Activated CD4-positive, alpha-beta T cell treated with anti-CD3 and anti-CD28 coated beads for 36 hours (primary cell): ENCODE measurements at regions not wholly inside any gene's neighbourhood (a gene's known extent, or its start where the extent isn't known, plus 50 kb on each side); places are given as distances from the start of the nearest gene placed in this dataset.

ENCODE experiments used
- ATAC-seq: fragments of 200-7000 bp; cut with Tn5 transposase; one replicate; pipeline ENCODE4 v1.10.0; 2021; ENCODE audit warnings: mild to moderate bottlenecking, moderate library complexity
- CTCF ChIA-PET: fragments of 350-600 bp; sonication (Branson Sonifier 250); formaldehyde crosslinking; loops from one replicate; lab custom pipeline; 2021; ENCODE audit warnings: antibody characterized with exemption; lab: Charles Lee
- POLR2A ChIA-PET: fragments of 350-600 bp; sonication (Branson Sonifier 250); formaldehyde crosslinking; loops from one replicate; lab custom pipeline; 2021; ENCODE audit warnings: antibody characterized with exemption, inconsistent platforms; lab: Charles Lee
- DNase-seq: peaks from one replicate; pipeline ENCODE4 v3.0.0-alpha.2; 2020
- H3K27ac Mint-ChIP-seq: one replicate; pipeline ENCODE4 v1.8.0; 2021; ENCODE audit warnings: mixed read lengths
- H3K27me3 Mint-ChIP-seq: one replicate; pipeline ENCODE4 v1.8.0; 2021; ENCODE audit warnings: mixed read lengths
- H3K36me3 Mint-ChIP-seq: one replicate; pipeline ENCODE4 v1.8.0; 2021; ENCODE audit warnings: low read depth, mixed read lengths
- H3K4me1 Mint-ChIP-seq: one replicate; pipeline ENCODE4 v1.8.0; 2021; ENCODE audit warnings: mixed read lengths
- H3K4me3 Mint-ChIP-seq: one replicate; pipeline ENCODE4 v1.8.0; 2021; ENCODE audit warnings: mild to moderate bottlenecking, moderate library complexity, mixed read lengths
- H3K9me3 Mint-ChIP-seq: one replicate; pipeline ENCODE4 v1.8.0; 2021; ENCODE audit warnings: low read depth, mixed read lengths
- intact Hi-C, 2 experiments: fragments of 100-400 bp; cut with DNase I in 1 of 2; cut with micrococcal nuclease in 1 of 2; formaldehyde crosslinking; loops; one replicate each; pipeline versions ENCODE4 v1.14.2 to v1.15.1; 2022 to 2024; cut with DNase I, micrococcal nuclease

DNA sequence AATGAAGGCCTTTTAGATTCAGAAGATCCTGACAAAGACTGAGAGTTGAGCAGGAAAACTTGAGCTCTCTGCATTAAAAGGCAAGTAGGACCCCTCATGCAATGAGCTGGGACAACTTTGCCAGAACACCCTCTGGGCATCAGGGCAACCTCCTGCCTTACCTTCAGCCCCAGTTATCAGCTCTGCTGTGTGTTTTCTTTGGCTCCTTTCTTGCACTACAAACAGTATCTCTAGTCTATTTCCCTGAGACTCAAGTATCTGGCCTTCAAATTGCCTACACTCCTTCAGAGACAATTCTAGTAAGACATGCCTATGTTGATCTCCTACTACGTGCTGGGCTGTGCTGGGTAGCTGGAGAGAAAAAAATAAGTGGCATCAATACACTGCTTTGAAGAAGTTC is 192.2 kb downstream of the MID1IP1 start:
- Mint-ChIP-seq H3K4me1 (no peaks in the 10 kb centered on the region), H3K9me3 (no peaks in the 10 kb centered on the region), H3K27me3 (no peaks in the 10 kb centered on the region), H3K36me3 (no peaks in the 10 kb centered on the region), H3K27ac (no peak overlapping the region), H3K4me3 (no peak overlapping the region)
- ChIA-PET CTCF (interaction anchor here (0.6 kb wide), 1 partner anchor 86 kb away, joined by 3 read pairs; no protein-coding TSS in a partner anchor), POLR2A (no interaction called here)
- intact Hi-C loops: no loop called here
- ATAC-seq (no peak), DNase-seq (no peak)

DNA sequence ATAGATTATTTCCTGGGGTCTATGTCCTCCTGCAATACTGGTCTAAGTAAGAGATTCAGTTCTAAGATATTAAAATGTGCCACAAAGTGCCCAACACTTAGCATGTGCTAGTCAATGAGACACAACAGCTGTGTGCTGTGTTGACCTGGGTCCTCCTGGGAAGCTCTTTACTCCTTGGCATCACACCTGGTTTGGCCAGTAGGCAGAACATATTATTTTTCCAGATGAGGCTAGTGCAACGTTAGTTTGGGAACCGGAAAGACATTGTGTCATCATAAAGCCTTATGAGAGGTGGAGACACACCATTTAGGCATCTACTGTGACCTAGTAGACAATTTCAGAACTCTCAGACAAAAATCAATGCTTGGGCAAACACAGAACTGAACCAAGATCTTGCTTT is 197.8 kb downstream of the MID1IP1 start:
- DNase-seq (no peak), ATAC-seq (no peak)
- CTCF ChIA-PET: no interaction called here
- no peaks in the 10 kb centered on the region for H3K27me3 Mint-ChIP-seq
- H3K27ac Mint-ChIP-seq: no peak overlapping the region
- H3K4me3 Mint-ChIP-seq: no peak overlapping the region
- H3K9me3 Mint-ChIP-seq: no peaks in the 10 kb centered on the region
- H3K4me1 Mint-ChIP-seq: no peaks in the 10 kb centered on the region
- no peaks in the 10 kb centered on the region for H3K36me3 Mint-ChIP-seq
- intact Hi-C loops: no loop called here
- POLR2A ChIA-PET: no interaction called here

- H3K4me1 Mint-ChIP-seq: no peaks in the 10 kb centered on the region
- no peak for ATAC-seq
- H3K36me3 Mint-ChIP-seq: no peaks in the 10 kb centered on the region
- H3K9me3 Mint-ChIP-seq: no peaks in the 10 kb centered on the region
- CTCF ChIA-PET: no interaction called here
- no peak overlapping the region for H3K27ac Mint-ChIP-seq
- H3K4me3 Mint-ChIP-seq: no peak overlapping the region
- DNase-seq: no peak
- H3K27me3 Mint-ChIP-seq: no peaks in the 10 kb centered on the region
- intact Hi-C loops: no loop called here
- POLR2A ChIA-PET: no interaction called here
Observed at GRCh38 chrX:38999967-39000745, 198.9 kb downstream of the MID1IP1 start.

- no peaks in the 10 kb centered on the region for H3K9me3 Mint-ChIP-seq
- no peaks in the 10 kb centered on the region for H3K36me3 Mint-ChIP-seq
- POLR2A ChIA-PET: no interaction called here
- H3K4me1 Mint-ChIP-seq: no peaks in the 10 kb centered on the region
- H3K27ac Mint-ChIP-seq: no peak overlapping the region
- DNase-seq (no peak), ATAC-seq (no peak)
- CTCF ChIA-PET: interaction anchor here (1.4 kb wide), 1 partner anchor 17 kb away, joined by 3 read pairs; no protein-coding TSS in a partner anchor
- intact Hi-C loops: no loop called here
- no peaks in the 10 kb centered on the region for H3K27me3 Mint-ChIP-seq
- no peak overlapping the region for H3K4me3 Mint-ChIP-seq
Observed at GRCh38 chrX:39000802-39001201, 199.5 kb downstream of the MID1IP1 start.

DNA sequence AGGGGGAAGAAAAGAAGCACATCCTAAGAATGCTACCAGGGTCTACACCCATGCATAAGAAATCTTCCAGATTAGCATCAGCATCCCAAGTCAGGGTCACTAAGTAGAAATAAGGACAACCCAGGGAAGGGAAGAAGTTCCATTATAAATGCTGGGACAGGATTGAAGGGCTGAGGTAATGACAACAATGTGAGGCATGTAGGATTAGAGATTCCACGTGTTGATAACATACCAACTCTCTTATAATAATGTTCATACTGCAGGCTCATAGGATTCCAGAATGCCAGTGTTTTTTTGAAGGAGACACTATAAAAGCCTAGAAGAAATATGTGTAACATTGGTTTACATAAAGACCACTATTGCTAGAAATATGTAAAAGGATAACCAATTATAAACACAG is 201.2 kb downstream of the MID1IP1 start:
- H3K27ac Mint-ChIP-seq: no peak overlapping the region
- POLR2A ChIA-PET: no interaction called here
- H3K4me3 Mint-ChIP-seq: no peak overlapping the region
- H3K4me1 Mint-ChIP-seq: no peaks in the 10 kb centered on the region
- H3K27me3 Mint-ChIP-seq: no peaks in the 10 kb centered on the region
- intact Hi-C loops: no loop called here
- no peaks in the 10 kb centered on the region for H3K36me3 Mint-ChIP-seq
- no peaks in the 10 kb centered on the region for H3K9me3 Mint-ChIP-seq
- DNase-seq: no peak
- CTCF ChIA-PET: no interaction called here
- ATAC-seq: no peak

- no peaks in the 10 kb centered on the region for H3K9me3 Mint-ChIP-seq
- no peaks in the 10 kb centered on the region for H3K27me3 Mint-ChIP-seq
- no peaks in the 10 kb centered on the region for H3K36me3 Mint-ChIP-seq
- ATAC-seq (no peak), DNase-seq (no peak)
- H3K27ac Mint-ChIP-seq: no peak overlapping the region
- H3K4me3 Mint-ChIP-seq: no peak overlapping the region
- POLR2A ChIA-PET: no interaction called here
- CTCF ChIA-PET: no interaction called here
- no peaks in the 10 kb centered on the region for H3K4me1 Mint-ChIP-seq
- intact Hi-C loops: no loop called here
Observed at GRCh38 chrX:39008549-39008948, 207.3 kb downstream of the MID1IP1 start.

DNA sequence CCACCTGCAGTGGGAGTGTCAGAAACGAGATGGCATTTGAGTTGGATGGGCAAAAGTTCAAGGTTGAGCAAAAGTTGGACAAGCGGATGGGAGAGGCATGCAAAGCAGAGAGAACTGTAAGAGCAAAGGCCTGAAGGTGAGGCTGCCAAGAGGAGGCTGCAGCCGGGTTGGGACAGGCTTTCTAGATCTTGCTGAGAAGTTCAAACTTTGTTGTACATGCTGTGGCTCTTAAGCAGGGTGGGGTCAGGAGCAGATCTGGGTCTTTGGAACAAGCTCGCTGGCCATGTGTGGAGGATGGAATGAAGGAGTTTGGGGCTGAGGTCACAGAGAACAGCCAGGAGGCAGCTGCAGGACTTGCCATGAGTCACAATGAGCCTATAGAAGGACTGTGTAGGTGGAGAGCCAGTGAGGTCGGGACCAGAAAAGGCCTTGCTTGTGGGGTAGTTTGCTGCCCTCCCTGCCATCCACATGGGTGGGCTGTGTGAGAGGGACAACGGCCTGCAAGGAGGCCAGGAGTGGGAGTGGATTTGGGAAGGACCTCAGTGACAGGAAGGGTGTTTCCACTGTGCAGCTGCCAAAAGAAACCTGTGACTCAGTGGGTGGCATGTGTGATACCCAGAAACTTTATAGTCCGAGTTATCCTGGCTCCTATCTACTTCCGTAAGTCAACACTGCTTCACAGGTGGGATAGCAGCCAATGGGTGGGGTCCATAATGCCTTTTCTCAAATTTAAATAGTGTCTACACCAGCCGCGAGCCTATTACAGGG is 210.4 kb downstream of the MID1IP1 start:
- Mint-ChIP-seq H3K4me1 (no peaks in the 10 kb centered on the region), H3K27ac (no peak overlapping the region), H3K9me3 (no peaks in the 10 kb centered on the region), H3K27me3 (no peaks in the 10 kb centered on the region), H3K4me3 (no peak overlapping the region), H3K36me3 (no peaks in the 10 kb centered on the region)
- intact Hi-C loops: no loop called here
- CTCF ChIA-PET: interaction anchor here (0.5 kb wide), 1 partner anchor 934 kb away, joined by 3 read pairs; no protein-coding TSS in a partner anchor
- POLR2A ChIA-PET: no interaction called here
- DNase-seq: no peak
- no peak for ATAC-seq

- Mint-ChIP-seq H3K36me3 (no peaks in the 10 kb centered on the region), H3K27me3 (no peaks in the 10 kb centered on the region), H3K27ac (no peak overlapping the region), H3K4me3 (no peak overlapping the region), H3K4me1 (no peaks in the 10 kb centered on the region), H3K9me3 (no peaks in the 10 kb centered on the region)
- intact Hi-C loops: no loop called here
- ChIA-PET POLR2A (no interaction called here), CTCF (no interaction called here)
- ATAC-seq (no peak), DNase-seq (no peak)
Observed at GRCh38 chrX:39012621-39013111, 211.4 kb downstream of the MID1IP1 start.

DNA sequence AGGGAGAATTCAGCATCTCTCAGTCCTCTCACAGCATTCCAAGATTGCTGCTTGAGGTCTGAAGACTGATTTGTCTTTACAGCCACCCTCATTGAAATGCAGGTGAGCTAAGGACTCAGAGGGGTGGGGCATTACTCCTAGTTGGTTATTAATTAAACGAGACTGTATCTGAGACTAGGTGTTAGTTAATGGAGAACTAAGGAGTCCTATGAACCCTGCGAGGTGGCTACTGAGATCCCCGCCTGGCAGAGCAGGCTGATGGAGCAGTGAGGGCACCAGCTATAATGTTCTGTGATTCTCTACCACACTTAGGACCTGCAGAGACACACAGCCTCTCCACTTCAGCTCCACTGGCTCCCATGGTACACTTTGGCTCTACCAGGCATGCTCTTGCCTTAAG is 215.3 kb downstream of the MID1IP1 start:
- Mint-ChIP-seq H3K4me3 (no peak overlapping the region), H3K4me1 (no peaks in the 10 kb centered on the region), H3K27ac (no peak overlapping the region), H3K9me3 (no peaks in the 10 kb centered on the region), H3K27me3 (no peaks in the 10 kb centered on the region), H3K36me3 (no peaks in the 10 kb centered on the region)
- ATAC-seq: no peak
- intact Hi-C loops: no loop called here
- CTCF ChIA-PET: no interaction called here
- DNase-seq: no peak
- POLR2A ChIA-PET: no interaction called here

GRCh38 chrX:39017077-39017476 is 215.8 kb downstream of the MID1IP1 start:
- Mint-ChIP-seq H3K27me3 (no peaks in the 10 kb centered on the region), H3K4me3 (no peak overlapping the region), H3K36me3 (no peaks in the 10 kb centered on the region), H3K9me3 (no peaks in the 10 kb centered on the region), H3K27ac (no peak overlapping the region), H3K4me1 (no peaks in the 10 kb centered on the region)
- no peak for DNase-seq
- POLR2A ChIA-PET: no interaction called here
- CTCF ChIA-PET: no interaction called here
- intact Hi-C loops: no loop called here
- no peak for ATAC-seq

DNA sequence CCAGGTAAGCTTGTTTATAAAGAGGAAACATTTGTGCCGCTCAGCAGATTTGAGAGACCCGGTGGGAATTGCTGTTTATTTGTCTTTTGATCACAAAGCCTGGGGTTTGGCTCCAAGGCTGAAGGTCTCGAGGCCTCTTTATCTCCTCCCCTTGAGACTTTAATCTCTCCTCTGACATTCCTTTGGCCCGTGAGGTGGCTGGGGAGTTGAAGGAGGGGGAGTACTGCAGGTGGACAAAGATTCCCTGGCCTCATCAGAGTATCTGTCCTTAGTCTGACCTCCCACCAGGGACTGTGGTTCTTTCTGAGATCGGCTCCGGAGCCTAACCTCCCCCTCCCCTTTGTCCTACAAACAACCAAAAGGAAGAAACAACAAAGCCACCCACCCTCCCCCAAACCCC is 216.5 kb downstream of the MID1IP1 start:
- ChIA-PET CTCF (no interaction called here), POLR2A (no interaction called here)
- Mint-ChIP-seq H3K27me3 (no peaks in the 10 kb centered on the region), H3K36me3 (no peaks in the 10 kb centered on the region), H3K4me3 (no peak overlapping the region), H3K9me3 (no peaks in the 10 kb centered on the region), H3K27ac (no peak overlapping the region), H3K4me1 (no peaks in the 10 kb centered on the region)
- no peak for DNase-seq
- no peak for ATAC-seq
- intact Hi-C loops: no loop called here

GRCh38 chrX:39018541-39018940 is 217.3 kb downstream of the MID1IP1 start:
- ChIA-PET CTCF (no interaction called here), POLR2A (no interaction called here)
- intact Hi-C loops: no loop called here
- H3K4me3 Mint-ChIP-seq: no peak overlapping the region
- H3K36me3 Mint-ChIP-seq: no peaks in the 10 kb centered on the region
- H3K27ac Mint-ChIP-seq: no peak overlapping the region
- ATAC-seq (no peak), DNase-seq (no peak)
- no peaks in the 10 kb centered on the region for H3K4me1 Mint-ChIP-seq
- H3K27me3 Mint-ChIP-seq: no peaks in the 10 kb centered on the region
- no peaks in the 10 kb centered on the region for H3K9me3 Mint-ChIP-seq
